Stimulated activated CD4-positive, alpha-beta T cell treated with anti-CD3 and anti-CD28 coated beads, Interleukin-12 subunit alpha, Interleukin-12 subunit beta, amount 100 ng/mL, for 48 hours (primary cell): ENCODE measurements at regions not wholly inside any gene's neighbourhood (a gene's known extent, or its start where the extent isn't known, plus 50 kb on each side); places are given as distances from the start of the nearest gene placed in this dataset.
A peak's percentile ranks its signal among the peaks of the same experiment; 100 is the strongest.
"Not testable (repeated sequence)": the region's sequence is repeated elsewhere in the genome, so short reads cannot be mapped to it uniquely, and the experiment has no call there.

ENCODE experiments used
- DNase-seq, 3 donors: peaks; one replicate each; pipeline ENCODE4 v3.0.0-alpha.2; 2020; ENCODE audit warnings: low read depth in 2 of 3, low spot score in 1 of 3

GRCh38 chr12:11978726-11979384, 91.9 kb upstream of the BCL2L14 start:
- no peak for DNase-seq

- no peak for DNase-seq
These were observed 90.6 kb upstream of the BCL2L14 start for GRCh38 chr12:11980115-11980514.

GRCh38 chr12:11981121-11981733, 89.5 kb upstream of the BCL2L14 start:
- peak; percentile 31 to 51 (median 45) for DNase-seq

- no peak for DNase-seq
These were observed 86.3 kb upstream of the BCL2L14 start for GRCh38 chr12:11984417-11984816.

- no peak for DNase-seq
These were observed 84.6 kb upstream of the BCL2L14 start for GRCh38 chr12:11986165-11986564.

- DNase-seq, result no peak
These were observed 82.8 kb upstream of the BCL2L14 start for GRCh38 chr12:11987901-11988300.

GRCh38 chr12:11991604-11992003, 79.1 kb upstream of the BCL2L14 start:
- DNase-seq, result no peak

GRCh38 chr12:11992515-11992914, 78.2 kb upstream of the BCL2L14 start:
- DNase-seq, result no peak

- peak in 1 of 3 donors; percentile 29 for DNase-seq
These were observed 72.3 kb upstream of the BCL2L14 start for GRCh38 chr12:11998307-11998943.

GRCh38 chr12:11998944-11999315, 71.8 kb upstream of the BCL2L14 start:
- DNase-seq, result no peak

GRCh38 chr12:12003609-12004008, 67.1 kb upstream of the BCL2L14 start:
- DNase-seq, result no peak

- no peak for DNase-seq
These were observed 66.2 kb upstream of the BCL2L14 start for GRCh38 chr12:12004524-12004923.

GRCh38 chr12:12007001-12007712, 63.6 kb upstream of the BCL2L14 start:
- peak; percentile 71 to 90 (median 78) for DNase-seq

- DNase-seq, result no peak
These were observed 63.0 kb upstream of the BCL2L14 start for GRCh38 chr12:12007713-12008231.

- peak in 2 of 3 donors; percentile 41 to 62 for DNase-seq
These were observed 62.4 kb upstream of the BCL2L14 start for GRCh38 chr12:12008232-12008850.

GRCh38 chr12:12008931-12009611, 61.7 kb upstream of the BCL2L14 start:
- peak; percentile 50 to 61 (median 57) for DNase-seq

- DNase-seq, result not testable (repeated sequence)
These were observed 60.9 kb upstream of the BCL2L14 start for GRCh38 chr12:12009749-12010276.

- peak; percentile 71 to 73 (median 73) for DNase-seq
These were observed 60.3 kb upstream of the BCL2L14 start for GRCh38 chr12:12010277-12011039.

GRCh38 chr12:12011880-12012260, 58.9 kb upstream of the BCL2L14 start:
- DNase-seq, result no peak
